Sigmoid colon (tissue), 6 donors: ENCODE measurements at regions not wholly inside any gene's neighbourhood (a gene's known extent, or its start where the extent isn't known, plus 50 kb on each side); places are given as distances from the start of the nearest gene placed in this dataset.

ENCODE experiments used
- DNase-seq: peaks from one replicate; pipeline ENCODE4 v3.0.0-alpha.2; 2019
- H3K27ac ChIP-seq, 4 donors: fragments of 200-600 bp; sonication (generic); one replicate each; pipeline ENCODE4 v1.5.1; 2016 to 2019; ENCODE audit warnings: mild to moderate bottlenecking in 1 of 4
- H3K27me3 ChIP-seq, 3 donors: fragments of 200-600 bp; sonication (generic); one replicate each; pipeline ENCODE4 v1.5.1; 2019; ENCODE audit warnings: mild to moderate bottlenecking in 1 of 3
- H3K36me3 ChIP-seq, 4 donors: fragments of 200-600 bp; sonication (generic); one replicate each; pipeline ENCODE4 v1.5.1; 2016 to 2019
- H3K4me1 ChIP-seq, 4 donors: fragments of 200-600 bp; sonication (generic); one replicate each; pipeline ENCODE4 v1.5.1; 2017 to 2019
- H3K4me3 ChIP-seq, 4 donors: fragments of 200-600 bp; sonication (generic); one replicate each; pipeline ENCODE4 v1.5.1; 2017 to 2019; ENCODE audit warnings: mild to moderate bottlenecking in 2 of 4, moderate library complexity in 1 of 4
- H3K9me3 ChIP-seq, 4 donors: fragments of 200-600 bp in 3 of 4; sonication (generic) in 3 of 4; one replicate each; pipeline versions ENCODE4 v1.5.1 to v1.6.1; 2013 to 2019
- CTCF ChIP-seq, 4 experiments: fragments of 450-650 bp in 3 of 4; fragments of 200-600 bp in 1 of 4; IDR thresholded peaks; one replicate each; pipeline ENCODE4 v1.5.1; 2016 to 2019; ENCODE audit warnings: antibody characterized with exemption in 4 of 4, mild to moderate bottlenecking in 3 of 4, moderate library complexity in 2 of 4
- EP300 ChIP-seq, 4 donors: sonication (generic); formaldehyde crosslinking; IDR thresholded peaks; one replicate each; pipeline ENCODE4 v1.6.1; 2017; ENCODE audit warnings: antibody characterized with exemption in 4 of 4
- POLR2A ChIP-seq, 2 donors: fragments of 450-650 bp; IDR thresholded peaks; one replicate each; pipeline ENCODE4 v1.6.1; 2016; ENCODE audit warnings: antibody characterized with exemption in 2 of 2, mild to moderate bottlenecking in 2 of 2, moderate library complexity in 2 of 2
- POLR2AphosphoS5 ChIP-seq, 4 donors: sonication (generic); formaldehyde crosslinking; IDR thresholded peaks; one replicate each; pipeline ENCODE4 v1.6.1; 2017; ENCODE audit warnings: antibody characterized with exemption in 4 of 4
- WGBS, 2 donors: extraction: QIAGEN DNeasy Blood & Tissue Kit; methylation state at CpG; one replicate each; pipeline ENCODE4 v1.1.7; 2013; 5-methylcytosine and 5-hydroxymethylcytosine counted together
- intact Hi-C: fragments of 100-400 bp; cut with DNase I; formaldehyde crosslinking; loops from one replicate; pipeline ENCODE4 v1.15.1; 2023
- donor health status: healthy with polysubstance abuse.
- donor health status: healthy.

DNA sequence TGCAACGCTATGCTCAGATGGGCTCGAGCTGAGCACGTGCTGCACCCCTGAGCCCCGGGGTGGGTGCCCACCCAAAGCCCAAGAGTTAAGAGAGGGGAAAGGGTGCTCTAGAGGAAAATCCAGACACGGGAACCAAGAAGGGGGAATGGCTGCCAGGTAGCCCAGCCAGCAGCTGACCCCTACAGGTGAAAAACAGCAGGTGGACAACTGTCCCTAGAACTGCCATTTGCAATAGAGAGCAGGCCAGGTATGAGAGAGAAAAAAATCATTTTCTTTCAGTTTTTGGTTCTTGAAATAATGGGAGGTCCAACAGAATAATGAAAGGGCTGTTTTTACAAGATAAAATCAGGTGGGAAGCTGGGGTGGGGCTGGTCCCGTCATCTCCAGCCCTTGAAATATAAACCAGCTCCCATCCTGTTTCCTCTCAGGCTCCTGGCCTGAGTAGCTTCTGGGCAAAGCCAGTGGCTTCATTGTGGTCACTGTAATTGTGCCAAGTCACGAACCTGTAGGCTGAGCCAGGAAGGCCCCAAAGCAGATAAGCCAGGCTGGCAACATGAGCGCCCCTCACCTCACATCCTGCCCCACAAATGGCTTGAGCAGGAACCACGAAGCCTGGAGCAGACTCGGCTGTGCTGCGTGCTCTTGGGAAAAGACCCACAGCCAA is 257.8 kb downstream of the SNX10 start:
- Histone ChIP-seq H3K36me3 (no peaks in the 10 kb centered on the region), H3K27me3 (no peaks in the 10 kb centered on the region), H3K4me3 (no peak overlapping the region), H3K27ac (no peak overlapping the region), H3K9me3 (peaks cover 0 to 3% (median 0%) of the 10 kb centered on the region in 4 donors), H3K4me1 (no peaks in the 10 kb centered on the region)
- 65 to 80% methylated on average over 11 of the region's 11 CpGs for WGBS, 2 donors
- no peak for DNase-seq
- intact Hi-C loops = no loop called here
- TF ChIP-seq POLR2A (IDR thresholded peaks at IDR 0.05) (no peak), CTCF (IDR thresholded peaks at IDR 0.05) (no peak), EP300 (IDR thresholded peaks at IDR 0.05) (no peak), POLR2AphosphoS5 (IDR thresholded peaks at IDR 0.05) (no peak)

GRCh38 chr7:26550492-26550891 is 258.8 kb downstream of the SNX10 start:
- WGBS, 2 donors = 72 to 83% methylated on average over 5 of the region's 5 CpGs
- H3K36me3 ChIP-seq = no peaks in the 10 kb centered on the region
- TF ChIP-seq EP300 (IDR thresholded peaks at IDR 0.05) = no peak
- intact Hi-C loops = no loop called here
- DNase-seq = no peak
- no peaks in the 10 kb centered on the region for H3K4me1 ChIP-seq
- H3K4me3 ChIP-seq = no peak overlapping the region
- H3K9me3 ChIP-seq = peaks cover 0 to 3% (median 0%) of the 10 kb centered on the region in 4 donors
- H3K27ac ChIP-seq = no peak overlapping the region
- H3K27me3 ChIP-seq = no peaks in the 10 kb centered on the region

DNA sequence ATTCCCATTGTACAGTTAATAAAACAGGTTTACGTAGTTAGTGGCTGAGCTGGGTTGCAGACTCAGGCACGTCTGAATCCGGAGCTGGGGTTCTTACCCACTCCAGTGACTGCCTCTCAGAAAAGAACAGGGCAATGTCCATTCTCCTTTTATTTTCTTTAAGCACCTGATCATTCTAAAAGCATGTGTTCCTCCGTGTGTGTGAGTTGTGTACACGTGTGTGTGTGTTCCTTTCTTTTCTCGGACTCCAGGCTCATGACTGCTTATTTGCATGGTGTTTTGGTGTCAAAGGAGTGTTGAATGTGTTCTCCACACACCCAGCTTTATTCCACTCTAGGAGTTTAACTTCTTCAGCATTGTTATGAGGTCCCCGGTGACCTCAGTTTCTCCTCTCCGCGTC is 260.1 kb downstream of the SNX10 start:
- no peak overlapping the region for H3K4me3 ChIP-seq
- TF ChIP-seq CTCF (IDR thresholded peaks at IDR 0.05) = no peak
- no peak for TF ChIP-seq POLR2AphosphoS5 (IDR thresholded peaks at IDR 0.05)
- no peak for TF ChIP-seq EP300 (IDR thresholded peaks at IDR 0.05)
- TF ChIP-seq POLR2A (IDR thresholded peaks at IDR 0.05) = no peak
- H3K27ac ChIP-seq = no peak overlapping the region
- WGBS, 2 donors = 72 to 92% methylated on average over 9 of the region's 9 CpGs
- H3K9me3 ChIP-seq = peaks cover 0 to 3% (median 0%) of the 10 kb centered on the region in 4 donors
- no peak for DNase-seq
- intact Hi-C loops = no loop called here
- no peaks in the 10 kb centered on the region for H3K4me1 ChIP-seq
- H3K36me3 ChIP-seq = no peaks in the 10 kb centered on the region
- H3K27me3 ChIP-seq = no peaks in the 10 kb centered on the region

- Histone ChIP-seq H3K4me3 (no peak overlapping the region), H3K9me3 (no peaks in the 10 kb centered on the region), H3K27me3 (no peaks in the 10 kb centered on the region), H3K4me1 (no peaks in the 10 kb centered on the region), H3K27ac (no peak overlapping the region), H3K36me3 (no peaks in the 10 kb centered on the region)
- TF ChIP-seq POLR2A (IDR thresholded peaks at IDR 0.05) (no peak), POLR2AphosphoS5 (IDR thresholded peaks at IDR 0.05) (no peak), CTCF (IDR thresholded peaks at IDR 0.05) (no peak), EP300 (IDR thresholded peaks at IDR 0.05) (no peak)
- intact Hi-C loops = no loop called here
- DNase-seq = no peak
- WGBS, 2 donors = 41 to 48% methylated on average over 2 of the region's 2 CpGs
Observed at GRCh38 chr7:26553128-26553527, 261.5 kb downstream of the SNX10 start.

GRCh38 chr7:26553582-26553981 is 261.9 kb downstream of the SNX10 start:
- intact Hi-C loops = no loop called here
- H3K36me3 ChIP-seq = no peaks in the 10 kb centered on the region
- no peaks in the 10 kb centered on the region for H3K9me3 ChIP-seq
- no peak overlapping the region for H3K27ac ChIP-seq
- no peak for DNase-seq
- TF ChIP-seq POLR2A (IDR thresholded peaks at IDR 0.05) (no peak), CTCF (IDR thresholded peaks at IDR 0.05) (no peak), POLR2AphosphoS5 (IDR thresholded peaks at IDR 0.05) (no peak), EP300 (IDR thresholded peaks at IDR 0.05) (no peak)
- no peaks in the 10 kb centered on the region for H3K4me1 ChIP-seq
- 27 to 77% methylated on average over 3 of the region's 3 CpGs for WGBS, 2 donors
- H3K27me3 ChIP-seq = no peaks in the 10 kb centered on the region
- H3K4me3 ChIP-seq = no peak overlapping the region
